CD4-positive, alpha-beta T cell (primary cell): ENCODE measurements at regions not wholly inside any gene's neighbourhood (a gene's known extent, or its start where the extent isn't known, plus 50 kb on each side); places are given as distances from the start of the nearest gene placed in this dataset.

ENCODE experiments used
- ATAC-seq: fragments of 200-7000 bp; cut with Tn5 transposase; one replicate; pipeline ENCODE4 v1.10.0; 2022; ENCODE audit warnings: mild to moderate bottlenecking; ENCODE audit not compliant: poor library complexity
- CTCF ChIA-PET: fragments of 350-600 bp; sonication (Branson Sonifier 250); formaldehyde crosslinking; loops from one replicate; lab custom pipeline; 2021; ENCODE audit warnings: antibody characterized with exemption, inconsistent platforms; lab: Charles Lee
- POLR2A ChIA-PET: fragments of 350-600 bp; sonication (Branson Sonifier 250); formaldehyde crosslinking; loops from one replicate; lab custom pipeline; 2021; ENCODE audit warnings: antibody characterized with exemption, inconsistent platforms; lab: Charles Lee
- DNase-seq, 14 experiments: peaks; one replicate each; pipeline ENCODE4 v3.0.0-alpha.2; 2013 to 2020; ENCODE audit warnings: mixed read lengths in 2 of 14
- H3K27ac ChIP-seq, 2 donors: one replicate each; pipeline versions ENCODE4 v1.5.1 to v1.7.0; 2013; ENCODE audit warnings: low read length in 2 of 2, low read depth in 1 of 2, mild to moderate bottlenecking in 1 of 2
- H3K27me3 ChIP-seq, 2 experiments: 1 replicate in 1 of 2; 2 replicates in 1 of 2; pipeline versions ENCODE4 v1.6.1 to v1.7.0; 2013; ENCODE audit warnings: low read length in 2 of 2, control low read depth in 1 of 2, mild to moderate bottlenecking in 1 of 2, moderate library complexity in 1 of 2; ENCODE audit not compliant: insufficient read depth in 2 of 2, control insufficient read depth in 1 of 2
- H3K36me3 ChIP-seq: one replicate; pipeline ENCODE4 v1.6.1; 2013; ENCODE audit warnings: low read length, control low read depth; ENCODE audit not compliant: insufficient read depth
- H3K4me1 ChIP-seq: one replicate; pipeline ENCODE4 v1.6.1; 2013; ENCODE audit warnings: low read length, control low read depth; ENCODE audit not compliant: insufficient read depth
- H3K4me3 ChIP-seq: one replicate; pipeline ENCODE4 v1.5.1; 2013; ENCODE audit warnings: mild to moderate bottlenecking, low read length, moderate library complexity
- H3K9me3 ChIP-seq, 2 experiments: 1 replicate in 1 of 2; 2 replicates in 1 of 2; pipeline versions ENCODE4 v1.6.1 to v1.7.0; 2013; ENCODE audit warnings: low read length in 2 of 2, mild to moderate bottlenecking in 2 of 2, control low read depth in 1 of 2, moderate library complexity in 1 of 2; ENCODE audit not compliant: control insufficient read depth in 1 of 2, insufficient read depth in 1 of 2
- H3K27ac Mint-ChIP-seq: one replicate; pipeline ENCODE4 v1.8.0; 2020; ENCODE audit warnings: mixed read lengths
- H3K27me3 Mint-ChIP-seq: one replicate; pipeline ENCODE4 v1.8.0; 2021; ENCODE audit warnings: mixed read lengths
- H3K36me3 Mint-ChIP-seq: one replicate; pipeline ENCODE4 v1.8.0; 2021; ENCODE audit warnings: low read depth, mixed read lengths
- H3K4me1 Mint-ChIP-seq: one replicate; pipeline ENCODE4 v1.8.0; 2021; ENCODE audit warnings: low read depth, mixed read lengths
- H3K4me3 Mint-ChIP-seq: one replicate; pipeline ENCODE4 v1.8.0; 2020; ENCODE audit warnings: mild to moderate bottlenecking, mixed read lengths
- H3K9me3 Mint-ChIP-seq: one replicate; pipeline ENCODE4 v1.8.0; 2020; ENCODE audit warnings: mixed read lengths
- intact Hi-C, 2 experiments: fragments of 100-400 bp; cut with DNase I in 1 of 2; cut with micrococcal nuclease in 1 of 2; formaldehyde crosslinking; loops; one replicate each; pipeline versions ENCODE4 v1.15.1 to v1.9.0; 2023 to 2025; cut with DNase I, micrococcal nuclease
- TF ChIP-seq, protein P1 (sequence below): fragments of 200-600 bp; IDR thresholded peaks from one replicate; pipeline ENCODE4 v1.8.0; 2022; ENCODE audit warnings: antibody characterized with exemption, mild to moderate bottlenecking

DNA sequence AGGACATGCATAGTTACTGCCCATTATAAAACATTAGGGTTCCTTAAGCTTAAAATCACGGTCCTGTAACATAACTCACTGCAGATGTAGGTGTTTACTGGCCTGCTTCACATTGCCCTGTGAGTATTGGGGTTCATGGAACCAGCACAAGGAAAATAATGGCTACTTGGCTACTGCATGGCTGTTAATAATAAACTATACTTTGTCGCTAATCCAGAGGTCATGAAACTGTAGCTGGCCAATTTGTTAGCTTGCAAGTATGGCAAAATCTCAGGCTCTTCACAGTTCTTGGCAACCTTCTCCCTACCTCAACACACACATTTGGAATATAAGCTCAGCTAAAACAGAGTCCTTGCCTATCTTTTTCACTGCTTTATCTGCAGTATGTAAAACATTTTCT is 274.0 kb upstream of the NR5A2 start:
- TF ChIP-seq, protein P1, sequence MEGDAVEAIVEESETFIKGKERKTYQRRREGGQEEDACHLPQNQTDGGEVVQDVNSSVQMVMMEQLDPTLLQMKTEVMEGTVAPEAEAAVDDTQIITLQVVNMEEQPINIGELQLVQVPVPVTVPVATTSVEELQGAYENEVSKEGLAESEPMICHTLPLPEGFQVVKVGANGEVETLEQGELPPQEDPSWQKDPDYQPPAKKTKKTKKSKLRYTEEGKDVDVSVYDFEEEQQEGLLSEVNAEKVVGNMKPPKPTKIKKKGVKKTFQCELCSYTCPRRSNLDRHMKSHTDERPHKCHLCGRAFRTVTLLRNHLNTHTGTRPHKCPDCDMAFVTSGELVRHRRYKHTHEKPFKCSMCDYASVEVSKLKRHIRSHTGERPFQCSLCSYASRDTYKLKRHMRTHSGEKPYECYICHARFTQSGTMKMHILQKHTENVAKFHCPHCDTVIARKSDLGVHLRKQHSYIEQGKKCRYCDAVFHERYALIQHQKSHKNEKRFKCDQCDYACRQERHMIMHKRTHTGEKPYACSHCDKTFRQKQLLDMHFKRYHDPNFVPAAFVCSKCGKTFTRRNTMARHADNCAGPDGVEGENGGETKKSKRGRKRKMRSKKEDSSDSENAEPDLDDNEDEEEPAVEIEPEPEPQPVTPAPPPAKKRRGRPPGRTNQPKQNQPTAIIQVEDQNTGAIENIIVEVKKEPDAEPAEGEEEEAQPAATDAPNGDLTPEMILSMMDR, result no peak
- H3K4me3 ChIP-seq, result no peak overlapping the region
- DNase-seq, result no peak

DNA sequence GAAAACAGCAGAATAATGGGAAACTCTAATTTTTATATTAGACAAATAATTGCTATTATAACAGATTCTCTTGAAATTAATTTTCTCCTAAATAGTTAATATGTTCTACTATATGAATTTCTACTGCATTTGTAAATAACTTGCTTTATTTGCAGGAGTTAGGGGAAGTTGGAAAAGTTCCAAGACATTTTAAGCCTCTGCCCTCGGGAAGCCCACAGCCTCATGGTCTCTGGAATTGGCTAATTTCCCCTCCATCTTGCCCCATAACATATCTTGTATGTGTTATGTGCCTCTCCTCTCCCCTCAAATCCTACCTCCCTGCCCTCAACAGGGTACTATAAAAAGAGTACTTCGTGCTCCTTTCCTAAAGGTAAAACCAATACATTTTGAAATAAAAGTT is 271.4 kb upstream of the NR5A2 start:
- CTCF ChIA-PET, result no interaction called here
- H3K4me1 Mint-ChIP-seq, result no peaks in the 10 kb centered on the region
- H3K9me3 Mint-ChIP-seq, result no peaks in the 10 kb centered on the region
- POLR2A ChIA-PET, result no interaction called here
- TF ChIP-seq, protein P1, result no peak
- Histone ChIP-seq H3K27ac (no peak overlapping the region), H3K36me3 (no peaks in the 10 kb centered on the region), H3K27me3 (no peaks in the 10 kb centered on the region), H3K9me3 (no peaks in the 10 kb centered on the region), H3K4me3 (no peak overlapping the region), H3K4me1 (no peaks in the 10 kb centered on the region)
- H3K27me3 Mint-ChIP-seq, result peaks cover 16% of the 10 kb centered on the region
- ATAC-seq, result no peak
- intact Hi-C loops, result no loop called here
- no peak for DNase-seq
- H3K36me3 Mint-ChIP-seq, result no peaks in the 10 kb centered on the region
- H3K27ac Mint-ChIP-seq, result no peak overlapping the region
- H3K4me3 Mint-ChIP-seq, result no peak overlapping the region

More for the DNA sequence above, 274.0 kb upstream of the NR5A2 start:
- peaks cover 8% of the 10 kb centered on the region for H3K27me3 Mint-ChIP-seq
- Histone ChIP-seq H3K27me3 (no peaks in the 10 kb centered on the region), H3K27ac (no peak overlapping the region), H3K9me3 (no peaks in the 10 kb centered on the region), H3K36me3 (no peaks in the 10 kb centered on the region), H3K4me1 (no peaks in the 10 kb centered on the region)
- H3K9me3 Mint-ChIP-seq, result no peaks in the 10 kb centered on the region
- H3K4me1 Mint-ChIP-seq, result no peaks in the 10 kb centered on the region
- ChIA-PET CTCF (no interaction called here), POLR2A (no interaction called here)
- H3K27ac Mint-ChIP-seq, result no peak overlapping the region
- H3K4me3 Mint-ChIP-seq, result no peak overlapping the region
- no peaks in the 10 kb centered on the region for H3K36me3 Mint-ChIP-seq
- intact Hi-C loops, result no loop called here
- ATAC-seq, result no peak

DNA sequence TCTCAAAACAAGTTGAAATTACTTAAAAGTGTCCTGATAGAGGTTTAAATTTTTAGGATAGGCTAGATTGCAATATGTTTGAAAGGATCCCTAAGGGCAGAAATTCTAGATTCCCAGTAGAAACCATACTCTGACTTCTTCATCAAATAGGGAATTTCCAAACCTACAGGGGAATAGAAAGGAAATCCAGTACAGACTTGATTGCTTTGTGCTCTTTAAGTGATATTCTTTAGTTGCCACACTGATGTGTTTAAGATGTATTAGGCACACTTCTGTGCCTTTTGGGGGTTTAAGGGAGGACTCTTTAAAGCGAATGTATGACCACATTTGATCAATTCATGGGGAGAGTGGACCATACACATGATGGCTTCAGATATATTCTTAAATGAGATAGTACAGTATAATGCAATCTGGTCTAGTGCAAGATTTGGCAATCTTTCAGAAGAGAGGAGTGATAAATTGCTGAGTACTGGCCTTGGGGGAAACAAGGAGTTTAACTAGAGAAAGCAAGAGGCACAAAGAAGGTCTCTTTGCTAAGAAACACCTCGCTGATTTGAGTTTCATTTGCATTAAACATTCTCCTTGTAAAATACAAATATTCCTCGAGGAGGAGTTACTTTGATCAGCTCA is 268.8 kb upstream of the NR5A2 start:
- no peak for ATAC-seq
- H3K4me3 Mint-ChIP-seq, result no peak overlapping the region
- peaks cover 26% of the 10 kb centered on the region for H3K27me3 Mint-ChIP-seq
- no peaks in the 10 kb centered on the region for H3K4me1 Mint-ChIP-seq
- intact Hi-C loops, result no loop called here
- H3K27ac Mint-ChIP-seq, result no peak overlapping the region
- no peaks in the 10 kb centered on the region for H3K36me3 Mint-ChIP-seq
- H3K4me1 ChIP-seq, result no peaks in the 10 kb centered on the region
- no peak for DNase-seq
- no peaks in the 10 kb centered on the region for H3K9me3 ChIP-seq
- TF ChIP-seq, protein P1, result no peak
- no peak overlapping the region for H3K27ac ChIP-seq
- no peaks in the 10 kb centered on the region for H3K36me3 ChIP-seq
- H3K4me3 ChIP-seq, result no peak overlapping the region
- H3K9me3 Mint-ChIP-seq, result no peaks in the 10 kb centered on the region
- ChIA-PET CTCF (no interaction called here), POLR2A (no interaction called here)
- H3K27me3 ChIP-seq, result no peaks in the 10 kb centered on the region
